Heart right ventricle (tissue), 16 donors: ENCODE measurements at regions not wholly inside any gene's neighbourhood (a gene's known extent, or its start where the extent isn't known, plus 50 kb on each side); places are given as distances from the start of the nearest gene placed in this dataset.
"Not testable (repeated sequence)": the region's sequence is repeated elsewhere in the genome, so short reads cannot be mapped to it uniquely, and the experiment has no call there.

Experiments used
- ATAC-seq, 8 donors: fragments of 200-7000 bp; cut with Tn5 transposase; one replicate each; pipeline ENCODE4 v1.9.1; 2020; ENCODE audit warnings: mild to moderate bottlenecking in 8 of 8, moderate library complexity in 8 of 8, moderate number of reproducible peaks in 1 of 8
- DNase-seq, 2 donors: peaks; one replicate each; pipeline ENCODE4 v3.0.0-alpha.2; 2020
- H3K27ac ChIP-seq, 10 donors: fragments of 200-600 bp; sonication (generic) in 2 of 10; one replicate each; pipeline versions ENCODE4 v1.5.0 to v1.8.0; 2020 to 2022; ENCODE audit warnings: mild to moderate bottlenecking in 3 of 10
- H3K27me3 ChIP-seq, 7 donors: fragments of 200-600 bp; one replicate each; pipeline ENCODE4 v1.8.0; 2021 to 2022; ENCODE audit warnings: mild to moderate bottlenecking in 2 of 7
- H3K36me3 ChIP-seq, 9 donors: fragments of 200-600 bp; sonication (generic) in 1 of 9; one replicate each; pipeline versions ENCODE4 v1.5.0 to v1.8.0; 2020 to 2022; ENCODE audit warnings: mild to moderate bottlenecking in 2 of 9
- H3K4me1 ChIP-seq, 9 donors: fragments of 200-600 bp; sonication (generic) in 1 of 9; one replicate each; pipeline versions ENCODE4 v1.5.0 to v1.8.0; 2020 to 2022; ENCODE audit warnings: mild to moderate bottlenecking in 4 of 9
- H3K4me3 ChIP-seq, 10 donors: fragments of 200-600 bp; sonication (generic) in 2 of 10; one replicate each; pipeline versions ENCODE4 v1.5.0 to v1.8.0; 2020 to 2022; ENCODE audit warnings: mild to moderate bottlenecking in 7 of 10, moderate library complexity in 2 of 10
- H3K9me3 ChIP-seq, 11 donors: fragments of 200-600 bp in 10 of 11; sonication (generic) in 2 of 11; one replicate each; pipeline versions ENCODE4 v1.5.0 to v1.8.0; 2013 to 2022; ENCODE audit warnings: mild to moderate bottlenecking in 2 of 11, control low read depth in 1 of 11, moderate library complexity in 1 of 11
- CTCF ChIP-seq, 9 donors: fragments of 200-600 bp; sonication (generic) in 2 of 9; IDR thresholded peaks; one replicate each; pipeline versions ENCODE4 v1.5.0 to v1.8.0; 2021 to 2022; ENCODE audit warnings: antibody characterized with exemption in 9 of 9, mild to moderate bottlenecking in 5 of 9, moderate library complexity in 1 of 9
- WGBS, 2 donors: extraction: QIAGEN DNeasy Blood & Tissue Kit; methylation state at CpG; one replicate each; pipeline ENCODE4 v1.1.7; 2013; ENCODE audit warnings: inconsistent platforms in 1 of 2; 5-methylcytosine and 5-hydroxymethylcytosine counted together
- intact Hi-C, 10 donors: fragments of 100-400 bp; cut with DNase I; formaldehyde crosslinking; loops; one replicate each; pipeline versions ENCODE4 v1.11.1 to v1.14.2; 2022
- donor health status: Arrhythmogenic right ventricular cardiomyopathy.
- donor health status: ischemic (EF 13 %, LVEDD 7.1; RV severe dilation, severe dysfunction).
- donor health status: healthy with polysubstance abuse.
- donor health status: DM: no; HTN: yes; CAD: no.
- donor health status: DM: no; HTN: no; CAD: no.
- donor health status: ischemic (EF 25% LVEDD 6.9; RV normal size, moderate dysfunction).
- donor health status: ischemic (EF 25% LVEDD 5.7; RV mildly dilated, moderate dysfunction).
- donor health status: healthy.
- donor health status: DM: yes; HTN: yes; CAD: no.
- donor health status: Ischemic cardiomyopathy.
- donor health status: ischemic (EF 35%, LVEDD 5.7; RV mildly dilated, moderate dysfunction).
- donor health status: nonischemic (EF 11% LVEDD 7.7; RV severe dilation, severe dysfunction).
- donor health status: DM: yes; HTN: yes; CAD: no.
- donor health status: PGD.
- donor health status: ischemic (EF 29% LVEDD 5.4; RV normal size, mild dysfunction).
- donor health status: nonischemic (EF 23%, LVEDD 6.1; RV moderate dilation, normal function).

GRCh38 chr14:87041290-87042020, 951.5 kb downstream of the GALC start:
- H3K9me3 ChIP-seq = peaks cover 0 to 14% (median 0%) of the 10 kb centered on the region in 11 donors
- ATAC-seq (no peak), DNase-seq (no peak)
- H3K36me3 ChIP-seq = no peaks in the 10 kb centered on the region
- no peak overlapping the region for H3K27ac ChIP-seq
- H3K4me3 ChIP-seq = no peak overlapping the region
- H3K27me3 ChIP-seq = no peaks in the 10 kb centered on the region
- H3K4me1 ChIP-seq = peaks cover 0 to 9% (median 0%) of the 10 kb centered on the region in 9 donors
- 44 to 50% methylated on average over 7 of the region's 7 CpGs for WGBS, 2 donors
- TF ChIP-seq CTCF (IDR thresholded peaks at IDR 0.05) = no peak
- intact Hi-C loops = no loop called here

- peaks cover 0 to 14% (median 0%) of the 10 kb centered on the region in 11 donors for H3K9me3 ChIP-seq
- DNase-seq = no peak
- ATAC-seq = no peak
- H3K36me3 ChIP-seq = no peaks in the 10 kb centered on the region
- H3K4me1 ChIP-seq = no peaks in the 10 kb centered on the region
- H3K27me3 ChIP-seq = no peaks in the 10 kb centered on the region
- intact Hi-C loops = no loop called here
- no peak for TF ChIP-seq CTCF (IDR thresholded peaks at IDR 0.05)
- no peak overlapping the region for H3K27ac ChIP-seq
- no peak overlapping the region for H3K4me3 ChIP-seq
- WGBS, 2 donors = 66% methylated on average over 1 of the region's 1 CpG
Measured at GRCh38 chr14:87034680-87035079, 958.3 kb downstream of the GALC start.

- H3K36me3 ChIP-seq = no peaks in the 10 kb centered on the region
- H3K4me3 ChIP-seq = no peak overlapping the region
- H3K27ac ChIP-seq = no peak overlapping the region
- intact Hi-C loops = no loop called here
- H3K9me3 ChIP-seq = peaks cover 0 to 7% (median 0%) of the 10 kb centered on the region in 11 donors
- H3K27me3 ChIP-seq = no peaks in the 10 kb centered on the region
- TF ChIP-seq CTCF (IDR thresholded peaks at IDR 0.05) = no peak
- H3K4me1 ChIP-seq = no peaks in the 10 kb centered on the region
- DNase-seq (no peak), ATAC-seq (no peak)
- WGBS, 2 donors = 82 to 84% methylated on average over 1 of the region's 1 CpG
Measured at GRCh38 chr14:87030197-87030596, 962.8 kb downstream of the GALC start.

GRCh38 chr14:87020106-87020505, 972.9 kb downstream of the GALC start:
- H3K27me3 ChIP-seq, H3K36me3 ChIP-seq, H3K4me3 ChIP-seq, intact Hi-C loops, H3K4me1 ChIP-seq, DNase-seq, ATAC-seq, H3K27ac ChIP-seq: not testable (repeated sequence)
- H3K9me3 ChIP-seq = peaks cover 0 to 13% (median 0%) of the 10 kb centered on the region in 11 donors
- WGBS, 2 donors = 63 to 77% methylated on average over 4 of the region's 4 CpGs

- WGBS, 2 donors = 52 to 54% methylated on average over 1 of the region's 1 CpG
- intact Hi-C loops = no loop called here
Measured at GRCh38 chr14:87018294-87018693, 974.7 kb downstream of the GALC start.

More at GRCh38 chr14:87018294-87018693, 974.7 kb downstream of the GALC start:
- Histone ChIP-seq H3K27me3 (no peaks in the 10 kb centered on the region), H3K9me3 (peaks cover 0 to 13% (median 0%) of the 10 kb centered on the region in 11 donors), H3K36me3 (no peaks in the 10 kb centered on the region), H3K27ac (no peak overlapping the region), H3K4me3 (no peak overlapping the region), H3K4me1 (no peaks in the 10 kb centered on the region)
- ATAC-seq (no peak), DNase-seq (no peak)
- TF ChIP-seq CTCF (IDR thresholded peaks at IDR 0.05) = no peak
